Stimulated activated naive B cell treated with anti-CD40 and anti-IgM and Interleukin-4, amounts not matched to agents 10 μg/mL and 1 μg/mL and 100 μg/mL, for 72 hours (primary cell): ENCODE measurements at regions not wholly inside any gene's neighbourhood (a gene's known extent, or its start where the extent isn't known, plus 50 kb on each side); places are given as distances from the start of the nearest gene placed in this dataset.
A peak's percentile ranks its signal among the peaks of the same experiment; 100 is the strongest.

ENCODE experiments used
- ATAC-seq, 2 donors: fragments of 150-1000 bp; cut with Tn5 transposase; replicated peaks; 2 replicates each; pipeline ENCODE4 v1.10.0; 2021; ENCODE audit warnings: moderate library complexity in 1 of 2
- DNase-seq: peaks from one replicate; pipeline ENCODE4 v3.0.0; 2021
- H3K27ac Mint-ChIP-seq: one replicate; pipeline ENCODE4 v1.8.0; 2022; ENCODE audit warnings: mild to moderate bottlenecking, mixed read lengths
- H3K27me3 Mint-ChIP-seq, 2 donors: one replicate each; pipeline ENCODE4 v1.8.0; 2022; ENCODE audit warnings: mixed read lengths in 2 of 2
- H3K36me3 Mint-ChIP-seq, 2 donors: one replicate each; pipeline ENCODE4 v1.8.0; 2022; ENCODE audit warnings: mixed read lengths in 2 of 2, mild to moderate bottlenecking in 1 of 2
- H3K4me1 Mint-ChIP-seq, 2 donors: one replicate each; pipeline ENCODE4 v1.8.0; 2022; ENCODE audit warnings: mixed read lengths in 2 of 2, mild to moderate bottlenecking in 1 of 2
- H3K4me3 Mint-ChIP-seq, 2 donors: one replicate each; pipeline ENCODE4 v1.8.0; 2022; ENCODE audit warnings: mild to moderate bottlenecking in 2 of 2, mixed read lengths in 2 of 2, moderate library complexity in 1 of 2
- H3K9me3 Mint-ChIP-seq, 2 donors: one replicate each; pipeline ENCODE4 v1.8.0; 2022; ENCODE audit warnings: mixed read lengths in 2 of 2, mild to moderate bottlenecking in 1 of 2

GRCh38 chr2:60370814-60371213 is 182.6 kb downstream of the BCL11A start:
- Mint-ChIP-seq H3K36me3 (no peaks in the 10 kb centered on the region), H3K4me1 (peaks cover 51 to 80% of the 10 kb centered on the region in 2 donors), H3K9me3 (no peaks in the 10 kb centered on the region), H3K27ac (peak overlapping the region; percentile 92), H3K27me3 (no peaks in the 10 kb centered on the region), H3K4me3 (peak overlapping the region; percentile 18 to 58)
- peak; percentile 18 to 23 for ATAC-seq
- DNase-seq: no peak

- H3K27me3 Mint-ChIP-seq: no peaks in the 10 kb centered on the region
- DNase-seq (no peak), ATAC-seq (no peak)
- no peaks in the 10 kb centered on the region for H3K36me3 Mint-ChIP-seq
- peaks cover 66 to 90% of the 10 kb centered on the region in 2 donors for H3K4me1 Mint-ChIP-seq
- no peak overlapping the region for H3K27ac Mint-ChIP-seq
- H3K9me3 Mint-ChIP-seq: no peaks in the 10 kb centered on the region
- H3K4me3 Mint-ChIP-seq: no peak overlapping the region
Observed at GRCh38 chr2:60368456-60368855, 185.0 kb downstream of the BCL11A start.

GRCh38 chr2:60366135-60366712 is 187.2 kb downstream of the BCL11A start:
- Mint-ChIP-seq H3K27me3 (no peaks in the 10 kb centered on the region), H3K27ac (peak overlapping the region; percentile 85), H3K36me3 (peaks cover 0 to 9% of the 10 kb centered on the region in 2 donors), H3K9me3 (peaks cover 5 to 6% of the 10 kb centered on the region in 2 donors), H3K4me3 (no peak overlapping the region), H3K4me1 (peaks cover 76 to 100% of the 10 kb centered on the region in 2 donors)
- DNase-seq: no peak
- ATAC-seq: peak; percentile 40 to 56

- Mint-ChIP-seq H3K4me1 (peaks cover 72 to 100% of the 10 kb centered on the region in 2 donors), H3K27me3 (no peaks in the 10 kb centered on the region), H3K36me3 (peaks cover 0 to 9% of the 10 kb centered on the region in 2 donors), H3K4me3 (peak overlapping the region in 1 of 2 donors; percentile 23), H3K27ac (peak overlapping the region; percentile 85), H3K9me3 (peaks cover 6 to 7% of the 10 kb centered on the region in 2 donors)
- no peak for ATAC-seq
- DNase-seq: no peak
Observed at GRCh38 chr2:60365556-60365955, 187.9 kb downstream of the BCL11A start.

- Mint-ChIP-seq H3K9me3 (peaks cover 6 to 10% of the 10 kb centered on the region in 2 donors), H3K36me3 (peaks cover 0 to 9% of the 10 kb centered on the region in 2 donors), H3K4me1 (peaks cover 75 to 100% of the 10 kb centered on the region in 2 donors), H3K27ac (peak overlapping the region; percentile 90), H3K4me3 (peak overlapping the region in 1 of 2 donors; percentile 42), H3K27me3 (no peaks in the 10 kb centered on the region)
- ATAC-seq: no peak
- no peak for DNase-seq
Observed at GRCh38 chr2:60364491-60364890, 189.0 kb downstream of the BCL11A start.

GRCh38 chr2:60361498-60361897 is 192.0 kb downstream of the BCL11A start:
- no peak overlapping the region for H3K4me3 Mint-ChIP-seq
- H3K27ac Mint-ChIP-seq: peak overlapping the region; percentile 77
- peaks cover 6 to 10% of the 10 kb centered on the region in 2 donors for H3K9me3 Mint-ChIP-seq
- H3K36me3 Mint-ChIP-seq: peaks cover 0 to 9% of the 10 kb centered on the region in 2 donors
- DNase-seq (no peak), ATAC-seq (peak in 1 of 2 donors; percentile 15)
- H3K27me3 Mint-ChIP-seq: no peaks in the 10 kb centered on the region
- peaks cover 78 to 97% of the 10 kb centered on the region in 2 donors for H3K4me1 Mint-ChIP-seq

- no peaks in the 10 kb centered on the region for H3K27me3 Mint-ChIP-seq
- ATAC-seq: no peak
Observed at GRCh38 chr2:60359569-60359968, 193.9 kb downstream of the BCL11A start.

GRCh38 chr2:60358476-60358875 is 195.0 kb downstream of the BCL11A start:
- H3K9me3 Mint-ChIP-seq: peaks cover 6 to 10% of the 10 kb centered on the region in 2 donors
- DNase-seq: no peak
- no peaks in the 10 kb centered on the region for H3K27me3 Mint-ChIP-seq
- peak overlapping the region; percentile 27 to 28 for H3K4me3 Mint-ChIP-seq
- H3K36me3 Mint-ChIP-seq: peaks cover 0 to 9% of the 10 kb centered on the region in 2 donors
- no peak for ATAC-seq
- peak overlapping the region; percentile 82 for H3K27ac Mint-ChIP-seq
- H3K4me1 Mint-ChIP-seq: peaks cover 70 to 95% of the 10 kb centered on the region in 2 donors

More at GRCh38 chr2:60359569-60359968, 193.9 kb downstream of the BCL11A start:
- Mint-ChIP-seq H3K27ac (peak overlapping the region; percentile 72), H3K4me3 (no peak overlapping the region), H3K9me3 (peaks cover 6 to 10% of the 10 kb centered on the region in 2 donors), H3K36me3 (peaks cover 0 to 9% of the 10 kb centered on the region in 2 donors), H3K4me1 (peaks cover 71 to 95% of the 10 kb centered on the region in 2 donors)
- no peak for DNase-seq

GRCh38 chr2:60357996-60358395 is 195.5 kb downstream of the BCL11A start:
- Mint-ChIP-seq H3K27me3 (no peaks in the 10 kb centered on the region), H3K9me3 (peaks cover 6 to 10% of the 10 kb centered on the region in 2 donors), H3K27ac (no peak overlapping the region), H3K4me1 (peaks cover 72 to 95% of the 10 kb centered on the region in 2 donors), H3K4me3 (no peak overlapping the region), H3K36me3 (peaks cover 0 to 9% of the 10 kb centered on the region in 2 donors)
- DNase-seq (no peak), ATAC-seq (no peak)

- Mint-ChIP-seq H3K27ac (peak overlapping the region; percentile 94), H3K36me3 (peaks cover 0 to 1% of the 10 kb centered on the region in 2 donors)
Observed at GRCh38 chr2:60356346-60356745, 197.1 kb downstream of the BCL11A start.

GRCh38 chr2:60355849-60356261 is 197.6 kb downstream of the BCL11A start:
- Mint-ChIP-seq H3K4me1 (peaks cover 76 to 95% of the 10 kb centered on the region in 2 donors), H3K36me3 (peaks cover 2 to 4% of the 10 kb centered on the region in 2 donors), H3K27ac (peak overlapping the region; percentile 94), H3K27me3 (no peaks in the 10 kb centered on the region), H3K9me3 (peaks cover 4 to 9% of the 10 kb centered on the region in 2 donors), H3K4me3 (peak overlapping the region; percentile 73 to 76)
- no peak for DNase-seq
- peak; percentile 49 to 51 for ATAC-seq

More at GRCh38 chr2:60356346-60356745, 197.1 kb downstream of the BCL11A start:
- peak overlapping the region; percentile 73 to 76 for H3K4me3 Mint-ChIP-seq
- no peak for DNase-seq
- no peaks in the 10 kb centered on the region for H3K27me3 Mint-ChIP-seq
- peaks cover 0 to 5% of the 10 kb centered on the region in 2 donors for H3K9me3 Mint-ChIP-seq
- H3K4me1 Mint-ChIP-seq: peaks cover 73 to 95% of the 10 kb centered on the region in 2 donors
- ATAC-seq: peak; percentile 22 to 26

- DNase-seq (no peak), ATAC-seq (no peak)
- H3K27ac Mint-ChIP-seq: peak overlapping the region; percentile 77
- H3K36me3 Mint-ChIP-seq: peaks cover 8 to 10% of the 10 kb centered on the region in 2 donors
- peaks cover 73 to 95% of the 10 kb centered on the region in 2 donors for H3K4me1 Mint-ChIP-seq
- H3K9me3 Mint-ChIP-seq: peaks cover 8 to 11% of the 10 kb centered on the region in 2 donors
- no peaks in the 10 kb centered on the region for H3K27me3 Mint-ChIP-seq
- H3K4me3 Mint-ChIP-seq: peak overlapping the region; percentile 29 to 31
Observed at GRCh38 chr2:60354713-60355112, 198.7 kb downstream of the BCL11A start.

GRCh38 chr2:60353863-60354262 is 199.6 kb downstream of the BCL11A start:
- Mint-ChIP-seq H3K27ac (peak overlapping the region; percentile 93), H3K27me3 (no peaks in the 10 kb centered on the region), H3K36me3 (peaks cover 8 to 10% of the 10 kb centered on the region in 2 donors), H3K4me1 (peaks cover 72 to 95% of the 10 kb centered on the region in 2 donors), H3K9me3 (peaks cover 8 to 11% of the 10 kb centered on the region in 2 donors), H3K4me3 (peak overlapping the region; percentile 27 to 33)
- no peak for DNase-seq
- peak; percentile 21 to 43 for ATAC-seq

GRCh38 chr2:60353406-60353800 is 200.1 kb downstream of the BCL11A start:
- peak overlapping the region; percentile 93 for H3K27ac Mint-ChIP-seq
- ATAC-seq: no peak

More at GRCh38 chr2:60353406-60353800, 200.1 kb downstream of the BCL11A start:
- DNase-seq: no peak
- Mint-ChIP-seq H3K27me3 (no peaks in the 10 kb centered on the region), H3K36me3 (peaks cover 8 to 10% of the 10 kb centered on the region in 2 donors), H3K4me1 (peaks cover 70 to 94% of the 10 kb centered on the region in 2 donors), H3K9me3 (peaks cover 8 to 11% of the 10 kb centered on the region in 2 donors), H3K4me3 (peak overlapping the region; percentile 60 to 73)
